ENCODE measurements at regions not wholly inside any gene's neighbourhood (a gene's known extent, or its start where the extent isn't known, plus 50 kb on each side); places are given as distances from the start of the nearest gene placed in this dataset.

DNA sequence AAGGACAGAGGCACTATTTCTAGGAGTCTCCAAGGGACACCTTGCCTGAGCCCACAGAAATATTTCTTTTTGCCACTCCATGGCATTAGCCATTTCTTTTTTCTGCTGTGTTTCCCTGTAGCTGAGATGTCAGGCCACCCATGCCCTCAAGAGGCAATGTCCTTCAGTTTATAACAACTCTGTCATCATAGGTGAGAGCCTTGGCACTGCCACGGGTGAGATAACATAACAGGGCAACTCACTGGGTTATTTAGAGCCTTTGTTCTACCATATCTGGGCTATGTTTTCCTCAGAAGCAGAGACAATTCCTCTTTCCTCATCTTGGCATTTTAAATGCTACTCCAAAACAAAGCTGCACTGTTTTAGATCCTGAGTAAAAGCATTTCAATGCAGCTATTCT lies 99.9 kb upstream of the MAOA start:
- DNase-seq (no peak), ATAC-seq (no peak)
- H3K36me3 Mint-ChIP-seq: no peaks in the 10 kb centered on the region
- no peaks in the 10 kb centered on the region for H3K9me3 Mint-ChIP-seq (ENCODE audit: low read depth)
- no peak overlapping the region for H3K4me3 Mint-ChIP-seq
- CTCF ChIA-PET: interaction anchor here (1.2 kb wide), 1 partner anchor 207 kb away, joined by 4 read pairs; no protein-coding TSS in a partner anchor
- H3K4me1 Mint-ChIP-seq: peaks cover 3% of the 10 kb centered on the region
- H3K27ac Mint-ChIP-seq: no peak overlapping the region
- no peaks in the 10 kb centered on the region for H3K27me3 Mint-ChIP-seq

DNA sequence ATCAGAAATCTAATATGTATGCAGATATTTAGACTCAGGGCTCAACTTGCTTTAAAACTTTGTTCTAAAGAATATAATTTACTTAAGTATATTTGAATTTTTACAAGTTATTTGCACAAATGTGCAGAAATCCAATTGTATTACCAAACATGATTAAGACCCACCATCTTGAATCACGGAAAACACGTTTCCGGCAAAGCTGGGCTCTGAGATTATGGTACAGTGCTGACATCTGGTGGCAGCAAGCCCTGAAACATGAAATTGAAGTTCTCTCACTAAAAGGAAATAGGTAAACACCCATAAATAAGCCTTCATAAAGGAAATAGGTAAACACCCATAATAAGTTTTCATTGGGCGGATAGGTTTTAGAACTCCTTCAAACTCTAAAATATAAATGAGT lies 98.3 kb upstream of the MAOA start:
- CTCF ChIA-PET: interaction anchor here (0.8 to 3.1 kb wide), 3 partner anchors 192 to 1776 kb away, joined by 3 to 14 read pairs (median 3); no protein-coding TSS in a partner anchor
- DNase-seq (peak; percentile 68), ATAC-seq (no peak)
- no peak overlapping the region for H3K27ac Mint-ChIP-seq
- peaks cover 3% of the 10 kb centered on the region for H3K4me1 Mint-ChIP-seq
- no peaks in the 10 kb centered on the region for H3K9me3 Mint-ChIP-seq (ENCODE audit: low read depth)
- no peak overlapping the region for H3K4me3 Mint-ChIP-seq
- H3K27me3 Mint-ChIP-seq: no peaks in the 10 kb centered on the region
- no peaks in the 10 kb centered on the region for H3K36me3 Mint-ChIP-seq

DNA sequence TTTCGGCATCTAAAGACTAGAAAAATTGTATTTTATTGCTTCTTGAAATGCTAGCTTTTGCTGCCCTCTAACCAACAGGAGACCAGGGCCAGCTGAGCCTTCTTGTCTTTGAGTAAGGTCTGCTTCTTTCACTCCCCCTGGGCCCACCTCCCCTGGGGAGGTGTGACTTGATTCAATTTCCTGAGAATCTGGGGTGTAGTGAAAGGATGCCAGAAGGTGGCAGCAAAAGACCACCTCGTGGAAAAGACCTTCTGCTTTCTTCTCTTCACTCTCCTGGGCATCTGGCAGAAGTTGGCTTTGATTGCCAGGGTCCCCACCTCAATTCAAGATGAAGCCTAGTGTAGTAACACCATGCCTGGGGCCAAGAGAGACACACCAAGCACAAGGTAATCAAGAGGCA lies 96.5 kb upstream of the MAOA start:
- ATAC-seq: no peak
- Mint-ChIP-seq H3K27me3 (no peaks in the 10 kb centered on the region), H3K27ac (no peak overlapping the region), H3K4me1 (peaks cover 3% of the 10 kb centered on the region), H3K36me3 (no peaks in the 10 kb centered on the region), H3K9me3 (ENCODE audit: low read depth) (no peaks in the 10 kb centered on the region), H3K4me3 (no peak overlapping the region)
- DNase-seq: peak; percentile 47
- CTCF ChIA-PET: interaction anchor here (0.6 to 3.1 kb wide), 10 partner anchors 13 to 1704 kb away, joined by 3 to 14 read pairs (median 3); no protein-coding TSS in a partner anchor

DNA sequence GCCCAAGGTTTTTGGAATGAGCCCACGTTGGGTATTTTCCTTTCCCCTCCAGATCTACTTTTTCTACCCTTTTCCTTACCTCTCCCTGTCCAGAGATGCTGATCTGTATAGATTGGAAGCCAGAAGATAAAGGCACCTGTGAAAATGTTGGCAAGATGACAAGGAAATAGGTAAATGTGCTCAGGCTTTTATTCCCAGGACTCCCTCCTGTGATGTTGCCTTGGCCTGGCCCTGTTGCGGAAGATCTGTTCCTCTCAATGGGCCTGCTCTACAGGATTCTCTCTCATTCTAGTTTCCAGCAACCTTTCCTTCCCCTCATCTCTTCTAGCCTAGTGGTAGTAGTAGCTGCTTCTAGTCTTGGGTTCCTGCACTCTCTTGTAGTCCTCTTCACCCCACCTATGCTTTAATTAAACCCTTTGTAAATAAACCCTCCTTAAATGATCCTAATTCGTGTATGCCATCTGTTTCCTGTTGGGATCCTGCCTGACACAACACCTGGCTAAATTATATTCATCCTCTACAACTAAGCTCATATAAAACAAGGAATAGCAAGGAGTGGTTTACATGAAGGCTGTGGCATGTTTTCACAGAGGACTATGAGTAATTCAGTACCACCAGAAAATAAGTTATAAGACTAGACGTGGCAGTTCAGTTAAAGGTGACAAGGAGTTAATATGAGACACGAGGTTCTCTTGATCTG lies 95.7 kb upstream of the MAOA start:
- peaks cover 2% of the 10 kb centered on the region for H3K4me1 Mint-ChIP-seq
- H3K27ac Mint-ChIP-seq: no peak overlapping the region
- H3K4me3 Mint-ChIP-seq: no peak overlapping the region
- CTCF ChIA-PET: interaction anchor here (1.0 to 3.1 kb wide), 2 partner anchors 179 to 190 kb away, joined by 3 to 14 read pairs; no protein-coding TSS in a partner anchor
- ATAC-seq (no peak), DNase-seq (no peak)
- H3K36me3 Mint-ChIP-seq: no peaks in the 10 kb centered on the region
- no peaks in the 10 kb centered on the region for H3K9me3 Mint-ChIP-seq (ENCODE audit: low read depth)
- no peaks in the 10 kb centered on the region for H3K27me3 Mint-ChIP-seq

DNA sequence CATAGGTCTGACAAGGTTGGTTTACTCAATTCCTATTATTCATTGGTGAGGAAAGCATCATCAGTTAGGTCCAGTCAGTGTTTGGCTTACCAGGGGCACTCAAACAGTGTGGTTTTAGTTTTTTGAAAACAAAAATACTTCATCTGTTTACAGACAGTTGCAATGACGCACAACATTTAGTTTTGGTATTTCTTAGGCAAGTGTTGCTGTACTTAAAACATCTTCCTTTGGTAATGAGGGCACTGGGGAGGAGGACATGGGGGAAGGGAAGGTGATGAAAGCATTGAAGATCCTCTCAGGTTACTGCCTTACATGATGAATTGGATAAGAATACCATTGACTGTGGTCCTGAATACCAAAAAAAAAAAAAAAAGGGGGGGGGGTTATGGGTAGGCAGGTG lies 93.7 kb upstream of the MAOA start:
- ATAC-seq (no peak), DNase-seq (no peak)
- Mint-ChIP-seq H3K9me3 (ENCODE audit: low read depth) (no peaks in the 10 kb centered on the region), H3K27me3 (no peaks in the 10 kb centered on the region), H3K4me3 (no peak overlapping the region), H3K36me3 (no peaks in the 10 kb centered on the region), H3K27ac (no peak overlapping the region), H3K4me1 (peaks cover 2% of the 10 kb centered on the region)
- CTCF ChIA-PET: no interaction called here

DNA sequence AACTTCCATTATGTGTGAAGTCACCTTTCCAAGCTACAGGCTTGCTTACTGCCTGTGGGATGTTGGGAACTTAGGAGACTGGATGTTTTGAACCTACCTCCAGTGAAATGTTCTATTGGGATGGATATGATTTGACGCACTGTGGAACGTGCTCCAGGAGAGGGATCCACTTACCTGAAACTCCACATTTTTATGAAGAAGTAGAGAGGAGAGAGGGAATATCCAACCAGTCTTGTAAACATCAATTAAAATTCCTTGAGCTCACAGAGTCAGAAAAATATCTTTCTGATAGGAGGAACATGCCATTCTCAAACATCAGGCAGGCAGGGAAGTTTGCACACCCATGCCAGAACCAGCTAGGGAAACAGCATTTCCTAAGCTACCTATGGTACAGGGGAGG lies 91.1 kb upstream of the MAOA start:
- no peak for ATAC-seq
- no peaks in the 10 kb centered on the region for H3K9me3 Mint-ChIP-seq (ENCODE audit: low read depth)
- H3K27me3 Mint-ChIP-seq: no peaks in the 10 kb centered on the region
- CTCF ChIA-PET: no interaction called here
- DNase-seq: no peak
- no peaks in the 10 kb centered on the region for H3K36me3 Mint-ChIP-seq
- H3K4me1 Mint-ChIP-seq: no peaks in the 10 kb centered on the region
- no peak overlapping the region for H3K27ac Mint-ChIP-seq
- H3K4me3 Mint-ChIP-seq: no peak overlapping the region

DNA sequence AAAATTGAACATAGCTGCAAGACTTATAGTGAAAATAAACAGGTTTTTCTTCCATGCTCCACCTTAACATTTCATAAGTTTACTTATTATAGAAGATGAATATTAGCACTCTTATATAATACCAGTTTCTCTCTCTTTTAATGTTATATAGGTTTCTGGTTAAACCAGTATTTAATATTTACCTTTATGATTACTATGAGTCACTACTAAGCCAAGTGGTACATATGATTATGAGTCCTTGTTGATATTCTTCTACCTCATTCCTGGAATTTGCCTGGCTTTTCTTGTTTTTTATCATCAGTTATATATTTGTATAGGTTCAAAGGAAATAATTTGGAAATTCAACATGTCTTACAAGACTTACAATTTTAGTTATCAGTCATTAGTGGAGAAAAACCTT lies 89.9 kb upstream of the MAOA start:
- DNase-seq (no peak), ATAC-seq (no peak)
- Mint-ChIP-seq H3K4me3 (no peak overlapping the region), H3K27ac (no peak overlapping the region), H3K9me3 (ENCODE audit: low read depth) (no peaks in the 10 kb centered on the region), H3K36me3 (no peaks in the 10 kb centered on the region), H3K27me3 (no peaks in the 10 kb centered on the region), H3K4me1 (no peaks in the 10 kb centered on the region)
- CTCF ChIA-PET: interaction anchor here (0.9 kb wide), 1 partner anchor 179 kb away, joined by 3 read pairs; no protein-coding TSS in a partner anchor

DNA sequence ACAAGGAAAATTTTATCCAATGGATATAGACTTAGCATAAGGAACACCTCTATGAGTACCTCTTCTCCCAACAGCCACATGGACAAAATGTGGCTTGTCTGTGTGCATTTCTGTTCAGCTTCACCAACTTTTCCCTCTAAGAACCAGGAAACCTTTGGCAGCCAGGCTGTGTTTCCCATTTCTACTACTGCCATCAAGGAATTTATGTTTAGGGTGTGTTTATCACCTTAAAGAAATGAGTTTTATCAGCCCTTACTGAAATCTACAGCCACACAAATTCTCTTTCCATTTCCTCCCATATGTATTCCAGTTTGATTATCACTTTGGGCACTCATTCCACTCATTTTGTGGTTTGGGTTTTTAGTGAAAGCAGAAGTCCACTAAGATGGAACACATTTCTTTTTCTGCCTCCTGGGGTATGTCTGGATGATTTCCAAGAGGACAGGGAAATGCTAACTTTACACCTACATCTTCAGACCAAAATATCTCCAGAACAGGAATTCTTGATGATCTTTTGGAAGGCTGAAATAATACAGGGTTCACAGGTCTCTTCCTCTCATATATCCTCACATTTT lies 82.6 kb upstream of the MAOA start:
- Mint-ChIP-seq H3K27me3 (no peaks in the 10 kb centered on the region), H3K9me3 (ENCODE audit: low read depth) (no peaks in the 10 kb centered on the region), H3K27ac (no peak overlapping the region), H3K4me1 (no peaks in the 10 kb centered on the region), H3K36me3 (no peaks in the 10 kb centered on the region), H3K4me3 (no peak overlapping the region)
- CTCF ChIA-PET: no interaction called here
- DNase-seq (no peak), ATAC-seq (no peak)

DNA sequence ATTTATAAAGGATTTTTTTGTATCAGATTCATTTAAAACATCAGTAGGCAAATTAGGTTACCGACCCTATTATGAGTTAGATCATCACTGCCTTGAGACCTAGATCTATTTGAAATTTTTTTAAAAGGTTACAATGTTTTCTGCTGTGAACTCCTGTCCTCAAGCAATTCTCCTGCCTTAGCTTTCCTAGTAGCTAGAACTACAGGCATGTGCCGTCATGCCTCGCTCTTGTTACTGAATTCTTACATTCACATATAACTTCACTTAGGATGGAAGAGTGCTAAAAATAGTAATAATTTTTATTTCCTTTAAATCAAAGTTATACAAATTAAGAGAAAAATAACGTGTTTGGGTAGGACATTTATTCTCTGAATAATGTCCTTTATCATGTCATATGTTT lies 75.5 kb upstream of the MAOA start:
- H3K27me3 Mint-ChIP-seq: no peaks in the 10 kb centered on the region
- CTCF ChIA-PET: no interaction called here
- no peaks in the 10 kb centered on the region for H3K4me1 Mint-ChIP-seq
- no peak overlapping the region for H3K27ac Mint-ChIP-seq
- H3K36me3 Mint-ChIP-seq: no peaks in the 10 kb centered on the region
- ATAC-seq (no peak), DNase-seq (no peak)
- H3K9me3 Mint-ChIP-seq (ENCODE audit: low read depth): no peaks in the 10 kb centered on the region
- no peak overlapping the region for H3K4me3 Mint-ChIP-seq

DNA sequence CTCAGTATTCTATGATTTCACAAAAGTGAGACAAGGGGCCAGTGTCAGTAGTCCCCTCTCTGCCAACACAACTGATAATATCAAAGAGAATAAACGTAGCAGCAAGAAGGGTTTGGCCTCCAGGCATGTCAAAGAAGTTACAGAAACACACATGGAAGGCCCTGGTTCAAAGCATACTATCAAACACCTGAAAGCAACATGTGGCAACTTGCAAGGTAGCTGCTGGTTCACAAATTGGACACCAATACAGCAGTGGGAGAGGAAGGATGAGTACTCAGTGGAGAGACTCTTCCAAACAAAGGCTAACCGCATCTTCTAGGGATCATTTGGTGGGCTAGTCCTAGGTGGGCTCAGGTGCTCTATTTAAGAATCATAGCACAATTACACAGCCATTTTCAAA lies 74.9 kb upstream of the MAOA start:
- Mint-ChIP-seq H3K9me3 (ENCODE audit: low read depth) (no peaks in the 10 kb centered on the region), H3K27me3 (no peaks in the 10 kb centered on the region), H3K27ac (no peak overlapping the region), H3K36me3 (no peaks in the 10 kb centered on the region), H3K4me3 (no peak overlapping the region), H3K4me1 (no peaks in the 10 kb centered on the region)
- DNase-seq: no peak
- CTCF ChIA-PET: no interaction called here
- ATAC-seq: no peak

DNA sequence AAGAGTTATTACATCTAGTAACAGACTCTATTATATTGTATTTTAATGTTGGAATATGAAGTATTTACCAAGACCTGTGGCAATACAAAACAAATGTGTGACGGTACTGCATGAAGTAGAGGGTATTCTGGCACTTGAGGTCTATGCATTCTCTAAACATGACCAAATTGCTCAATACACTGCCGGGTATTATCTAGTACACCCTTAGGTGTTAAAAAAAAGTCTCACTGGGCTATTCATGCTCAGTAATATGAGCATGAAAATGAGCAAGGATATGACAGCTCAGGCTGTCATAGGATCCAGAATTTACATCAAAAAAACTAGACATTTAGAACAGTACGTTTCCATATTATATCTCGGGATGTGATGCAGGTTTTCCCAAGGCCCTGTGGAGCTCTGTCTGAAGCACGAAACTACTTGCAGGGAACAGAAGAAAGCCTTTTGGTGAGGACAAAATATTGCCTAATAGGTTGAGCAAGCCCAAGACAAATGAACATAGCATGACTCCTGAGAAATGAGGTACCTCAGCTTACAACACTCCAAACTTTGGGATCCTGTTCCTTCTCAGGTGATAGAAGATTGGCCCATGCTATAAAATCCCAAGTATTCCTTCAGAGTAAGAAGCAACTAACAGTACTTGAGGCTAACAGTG lies 74.1 kb upstream of the MAOA start:
- no peak for ATAC-seq
- no peaks in the 10 kb centered on the region for H3K27me3 Mint-ChIP-seq
- H3K27ac Mint-ChIP-seq: no peak overlapping the region
- no peak for DNase-seq
- CTCF ChIA-PET: no interaction called here
- no peak overlapping the region for H3K4me3 Mint-ChIP-seq
- H3K4me1 Mint-ChIP-seq: no peaks in the 10 kb centered on the region
- H3K9me3 Mint-ChIP-seq (ENCODE audit: low read depth): no peaks in the 10 kb centered on the region
- no peaks in the 10 kb centered on the region for H3K36me3 Mint-ChIP-seq

DNA sequence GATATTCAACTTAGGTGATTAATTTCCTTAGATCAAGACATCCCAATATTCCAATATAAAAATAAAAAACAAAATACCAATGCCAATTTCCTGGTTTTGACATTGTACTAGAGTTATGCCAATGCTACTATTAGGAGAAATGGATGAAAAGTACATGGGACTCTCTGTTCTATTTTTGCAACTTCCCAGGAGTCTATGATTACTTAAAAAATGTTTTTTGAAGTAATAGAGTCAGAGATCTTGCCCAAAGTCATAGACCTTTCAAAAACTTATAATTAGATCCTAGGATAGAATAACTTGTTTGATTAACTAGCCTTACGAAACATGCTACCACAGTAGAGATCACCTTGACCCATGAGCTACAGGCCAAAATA lies 73.6 kb upstream of the MAOA start:
- no peak for ATAC-seq
- no peaks in the 10 kb centered on the region for H3K4me1 Mint-ChIP-seq
- DNase-seq: no peak
- no peaks in the 10 kb centered on the region for H3K36me3 Mint-ChIP-seq
- CTCF ChIA-PET: no interaction called here
- no peaks in the 10 kb centered on the region for H3K27me3 Mint-ChIP-seq
- H3K4me3 Mint-ChIP-seq: no peak overlapping the region
- H3K27ac Mint-ChIP-seq: no peak overlapping the region
- no peaks in the 10 kb centered on the region for H3K9me3 Mint-ChIP-seq (ENCODE audit: low read depth)

DNA sequence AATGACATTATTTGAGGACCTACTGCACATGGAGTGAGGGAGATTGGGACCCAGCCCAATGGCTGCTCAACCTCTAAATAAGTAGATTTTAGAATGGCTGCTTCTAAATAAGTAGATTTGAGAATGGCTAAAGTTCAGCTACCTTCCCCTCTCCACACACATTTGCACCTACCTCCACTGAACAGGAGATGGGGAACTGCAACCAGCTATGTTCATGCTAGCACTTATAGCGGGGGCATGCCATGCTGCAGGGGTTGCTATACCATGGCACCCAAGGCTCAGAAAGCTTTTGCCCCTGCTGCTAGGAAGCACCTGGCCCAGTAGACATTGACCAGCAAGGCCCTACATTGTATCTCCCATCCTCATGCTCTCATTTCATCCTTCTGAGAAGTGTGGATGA lies 70.2 kb upstream of the MAOA start:
- CTCF ChIA-PET: no interaction called here
- no peaks in the 10 kb centered on the region for H3K4me1 Mint-ChIP-seq
- H3K27me3 Mint-ChIP-seq: no peaks in the 10 kb centered on the region
- H3K9me3 Mint-ChIP-seq (ENCODE audit: low read depth): peaks cover 2% of the 10 kb centered on the region
- no peak overlapping the region for H3K4me3 Mint-ChIP-seq
- no peak for ATAC-seq
- H3K36me3 Mint-ChIP-seq: no peaks in the 10 kb centered on the region
- no peak overlapping the region for H3K27ac Mint-ChIP-seq
- no peak for DNase-seq

DNA sequence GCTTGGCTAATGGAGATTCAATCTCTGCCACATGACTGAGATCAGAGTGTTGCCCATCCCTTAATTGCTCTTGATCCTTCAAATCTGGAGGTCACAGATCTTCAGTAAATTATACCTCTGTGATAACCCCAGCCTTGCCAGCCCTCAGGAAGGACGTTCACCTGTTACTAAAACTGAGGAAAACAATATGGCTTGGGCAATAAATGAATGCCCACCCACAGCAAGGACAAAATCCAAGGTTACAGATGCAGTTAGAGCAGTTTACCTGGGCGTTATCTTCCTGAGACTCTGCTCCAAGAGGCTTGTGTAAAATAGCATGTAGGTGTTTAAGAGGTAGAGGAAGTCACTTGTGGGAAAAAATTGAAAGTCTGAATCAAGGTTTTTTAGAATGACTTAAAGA lies 69.3 kb upstream of the MAOA start:
- CTCF ChIA-PET: no interaction called here
- Mint-ChIP-seq H3K4me1 (no peaks in the 10 kb centered on the region), H3K27me3 (no peaks in the 10 kb centered on the region), H3K9me3 (ENCODE audit: low read depth) (peaks cover 4% of the 10 kb centered on the region), H3K36me3 (peaks cover 2% of the 10 kb centered on the region), H3K4me3 (no peak overlapping the region), H3K27ac (no peak overlapping the region)
- no peak for ATAC-seq
- DNase-seq: no peak
